SK-N-SH (cell line): ENCODE measurements at regions not wholly inside any gene's neighbourhood (a gene's known extent, or its start where the extent isn't known, plus 50 kb on each side); places are given as distances from the start of the nearest gene placed in this dataset.
"Not testable (repeated sequence)": the region's sequence is repeated elsewhere in the genome, so short reads cannot be mapped to it uniquely, and the experiment has no call there.

Experiments
- CTCF ChIA-PET: fragments of 300-600, 350-600 bp; formaldehyde crosslinking; extraction: SDS; loops from one replicate; lab custom pipeline; 2021; lab: Yijun Ruan, JAX
- POLR2A ChIA-PET: fragments of 350-600 bp; sonication (Branson Sonifier 250); formaldehyde crosslinking; extraction: SDS; loops from one replicate; lab custom pipeline; 2020; ENCODE audit warnings: antibody characterized with exemption, inconsistent platforms; lab: Yijun Ruan, JAX
- DNase-seq: peaks from one replicate; pipeline ENCODE4 v3.0.0; 2012
- H2AFZ ChIP-seq: fragments of 200-600 bp; sonication (generic); 2 replicates; pipeline ENCODE4 v1.8.1; 2016; ENCODE audit warnings: antibody characterized with exemption, mild to moderate bottlenecking, low read depth
- H3F3A ChIP-seq: fragments of 200-600 bp; sonication (generic); replicated peaks from 2 replicates; pipeline ENCODE3; 2016; ENCODE audit warnings: antibody characterized with exemption, mild to moderate bottlenecking; ENCODE audit not compliant: insufficient read depth
- H3K27ac ChIP-seq, 2 experiments: fragments of 200-500 bp in 1 of 2; fragments of 200-600 bp in 1 of 2; sonication (Bioruptor generic) in 1 of 2; sonication (generic), shearing (Covaris generic) in 1 of 2; 2 replicates each; pipeline versions ENCODE4 v1.5.1 to v1.6.1; 2014 to 2016; ENCODE audit warnings: low read depth in 2 of 2, inconsistent platforms in 1 of 2, low read length in 1 of 2, mild to moderate bottlenecking in 1 of 2, mixed read lengths in 1 of 2
- H3K27me3 ChIP-seq: fragments of 200-600 bp; sonication (generic), shearing (Covaris generic); 2 replicates; pipeline ENCODE4 v1.6.1; 2016; ENCODE audit warnings: mixed run types; ENCODE audit not compliant: insufficient read depth
- H3K36me3 ChIP-seq, 2 experiments: fragments of 200-500 bp in 1 of 2; fragments of 200-600 bp in 1 of 2; sonication (Bioruptor generic) in 1 of 2; sonication (generic) in 1 of 2; replicated peaks in 1 of 2; 2 replicates each; pipeline versions ENCODE3 to v1.5.1; 2014 to 2016; ENCODE audit warnings: low read length in 1 of 2, mild to moderate bottlenecking in 1 of 2; ENCODE audit not compliant: insufficient read depth in 2 of 2, control insufficient read depth in 1 of 2
- H3K4me1 ChIP-seq, 2 experiments: fragments of 200-500 bp in 1 of 2; fragments of 200-600 bp in 1 of 2; sonication (Bioruptor generic) in 1 of 2; sonication (generic), shearing (Covaris generic) in 1 of 2; 2 replicates each; pipeline versions ENCODE4 v1.5.1 to v1.6.1; 2014 to 2016; ENCODE audit warnings: low read depth in 1 of 2, low read length in 1 of 2, mixed run types in 1 of 2; ENCODE audit not compliant: insufficient read depth in 2 of 2, control insufficient read depth in 1 of 2
- H3K4me2 ChIP-seq: fragments of 200-600 bp; sonication (generic), shearing (Covaris generic); 2 replicates; pipeline ENCODE4 v1.6.1; 2017; ENCODE audit warnings: mixed run types
- H3K4me3 ChIP-seq, 2 experiments: fragments of 200-500 bp in 1 of 2; fragments of 200-600 bp in 1 of 2; sonication (Bioruptor generic) in 1 of 2; sonication (generic), shearing (Covaris generic) in 1 of 2; 2 replicates each; pipeline versions ENCODE4 v1.5.1 to v1.8.1; 2014 to 2016; ENCODE audit warnings: low read depth in 2 of 2, inconsistent platforms in 1 of 2, low read length in 1 of 2, mild to moderate bottlenecking in 1 of 2, mixed read lengths in 1 of 2, moderate library complexity in 1 of 2
- H3K79me2 ChIP-seq: fragments of 200-600 bp; sonication (generic); 2 replicates; pipeline ENCODE4 v1.8.1; 2017; ENCODE audit warnings: mild to moderate bottlenecking; ENCODE audit not compliant: insufficient read depth
- H3K9ac ChIP-seq: fragments of 200-600 bp; sonication (generic); 2 replicates; pipeline ENCODE4 v1.6.1; 2017; ENCODE audit warnings: mixed run types
- H3K9me2 ChIP-seq: fragments of 200-600 bp; sonication (generic); 2 replicates; pipeline ENCODE4 v1.6.1; 2017; ENCODE audit warnings: mixed run types
- H3K9me3 ChIP-seq: fragments of 200-600 bp; sonication (generic); 2 replicates; pipeline ENCODE4 v1.6.1; 2017; ENCODE audit warnings: mixed run types, mild to moderate bottlenecking, moderate library complexity
- H4K20me1 ChIP-seq: fragments of 200-600 bp; sonication (generic); 2 replicates; pipeline ENCODE4 v1.6.1; 2017; ENCODE audit warnings: mild to moderate bottlenecking, mixed run types; ENCODE audit not compliant: insufficient read depth
- CHD2 ChIP-seq: fragments of 150-350 bp; IDR thresholded peaks from 2 replicates; pipeline ENCODE4 v1.6.1; 2018; ENCODE audit warnings: low read length; ENCODE audit not compliant: partially characterized antibody
- ELF1 ChIP-seq: IDR thresholded peaks from 2 replicates; pipeline ENCODE4 v1.4.0; 2012
- EP300 ChIP-seq, 2 experiments: IDR thresholded peaks; 2 replicates each; pipeline versions ENCODE4 v1.4.0 to v1.6.1; 2012; ENCODE audit warnings: borderline replicate concordance in 1 of 2, low read depth in 1 of 2, low read length in 1 of 2
- EZH2phosphoT487 ChIP-seq: fragments of 200-600 bp; sonication (generic); IDR thresholded peaks from 2 replicates; pipeline ENCODE4 v1.6.1; 2017; ENCODE audit warnings: low read depth, mixed run types, mild to moderate bottlenecking, antibody characterized with exemption, moderate library complexity, borderline replicate concordance
- FOSL2 ChIP-seq: IDR thresholded peaks from 2 replicates; pipeline ENCODE4 v1.4.0; 2012; ENCODE audit warnings: low read depth, mild to moderate bottlenecking, moderate library complexity, borderline replicate concordance
- MEF2A ChIP-seq: IDR thresholded peaks from 2 replicates; pipeline ENCODE4 v1.4.0; 2012; ENCODE audit warnings: low read depth, borderline replicate concordance
- MXI1 ChIP-seq: IDR thresholded peaks from 2 replicates; pipeline ENCODE4 v1.6.1; 2012; ENCODE audit warnings: mild to moderate bottlenecking, low read depth, low read length, improper control_type of control experiment
- NFIC ChIP-seq: IDR thresholded peaks from 2 replicates; pipeline ENCODE4 v1.4.0; 2012; ENCODE audit warnings: borderline replicate concordance
- NRF1 ChIP-seq: IDR thresholded peaks from 2 replicates; pipeline ENCODE4 v1.6.1; 2012; ENCODE audit warnings: low read depth, mild to moderate bottlenecking, low read length
- RFX5 ChIP-seq: IDR thresholded peaks from 2 replicates; pipeline ENCODE4 v1.6.1; 2012; ENCODE audit warnings: mild to moderate bottlenecking, improper control_type of control experiment, low read length
- RXRA ChIP-seq: IDR thresholded peaks from 2 replicates; pipeline ENCODE4 v1.4.0; 2012; ENCODE audit warnings: low read depth, mild to moderate bottlenecking, borderline replicate concordance
- USF2 ChIP-seq: fragments of 150-350 bp; IDR thresholded peaks from 2 replicates; pipeline ENCODE4 v1.6.1; 2017; ENCODE audit warnings: antibody characterized with exemption, low read length, low read depth, borderline replicate concordance
- ZBTB33 ChIP-seq: IDR thresholded peaks from 2 replicates; pipeline ENCODE4 v1.4.0; 2012; ENCODE audit warnings: low read depth, borderline replicate concordance
- WGBS: methylation state at CpG from one replicate; pipeline ENCODE4 v1.1.6; 2017; ENCODE audit warnings: low lambda C conversion rate; 5-methylcytosine and 5-hydroxymethylcytosine counted together

- DNase-seq, result no peak
- Histone ChIP-seq H3K4me3 (no peak overlapping the region), H3K27ac (no peak overlapping the region), H3K27me3 (no peaks in the 10 kb centered on the region), H3K4me2 (no peak overlapping the region), H3K79me2 (no peaks in the 10 kb centered on the region), H2AFZ (no peak overlapping the region), H3F3A (no peaks in the 10 kb centered on the region), H3K4me1 (no peaks in the 10 kb centered on the region), H3K9me2 (no peaks in the 10 kb centered on the region), H3K9ac (no peak overlapping the region), H3K9me3 (0 out of 2 replicates have a peak, but pooled peaks cover under 1% of the 10 kb centered on the region), H4K20me1 (no peaks in the 10 kb centered on the region), H3K36me3 (no peaks in the 10 kb centered on the region)
- WGBS, result 3% methylated on average over 1 of the region's 1 CpG
- ChIA-PET CTCF (interaction anchor here (1.0 kb wide), 1 partner anchor 9 kb away, joined by 3 read pairs; no protein-coding TSS in a partner anchor), POLR2A (no interaction called here)
- TF ChIP-seq MXI1 (no peak), NRF1 (no peak), RFX5 (no peak), MEF2A (no peak), NFIC (no peak), EZH2phosphoT487 (no peak), ELF1 (no peak), FOSL2 (no peak), ZBTB33 (no peak), EP300 (IDR thresholded peaks at IDR 0.05; ENCODE audit: borderline replicate concordance in 1 of 2, low read depth in 1 of 2, low read length in 1 of 2) (no peak), CHD2 (no peak), USF2 (no peak), RXRA (no peak)
Observed at GRCh38 chr12:102294568-102294967, 96.9 kb upstream of the PMCH start.

GRCh38 chr12:102291498-102292440 lies 94.1 kb upstream of the PMCH start:
- H3F3A ChIP-seq, H3K27ac ChIP-seq, CTCF ChIA-PET, POLR2A ChIA-PET, DNase-seq, H3K79me2 ChIP-seq, H3K9me2 ChIP-seq, H3K9me3 ChIP-seq, H3K27me3 ChIP-seq, H3K4me1 ChIP-seq, H3K4me2 ChIP-seq, H4K20me1 ChIP-seq, H3K36me3 ChIP-seq, H3K9ac ChIP-seq, H3K4me3 ChIP-seq, H2AFZ ChIP-seq: not testable (repeated sequence)
- 11% methylated on average over 7 of the region's 8 CpGs for WGBS

GRCh38 chr12:102289702-102290101 lies 92.1 kb upstream of the PMCH start:
- H3K4me3 ChIP-seq, H3K27me3 ChIP-seq, H3K4me1 ChIP-seq, H3K27ac ChIP-seq, H3K79me2 ChIP-seq, DNase-seq, H4K20me1 ChIP-seq, H3F3A ChIP-seq, H3K36me3 ChIP-seq, H3K9ac ChIP-seq, H3K9me2 ChIP-seq, POLR2A ChIA-PET, H2AFZ ChIP-seq, H3K4me2 ChIP-seq, CTCF ChIA-PET, H3K9me3 ChIP-seq: not testable (repeated sequence)
- WGBS, result 6% methylated on average over 2 of the region's 2 CpGs
